ENCODE measurements at regions not wholly inside any gene's neighbourhood (a gene's known extent, or its start where the extent isn't known, plus 50 kb on each side); places are given as distances from the start of the nearest gene placed in this dataset.

DNA sequence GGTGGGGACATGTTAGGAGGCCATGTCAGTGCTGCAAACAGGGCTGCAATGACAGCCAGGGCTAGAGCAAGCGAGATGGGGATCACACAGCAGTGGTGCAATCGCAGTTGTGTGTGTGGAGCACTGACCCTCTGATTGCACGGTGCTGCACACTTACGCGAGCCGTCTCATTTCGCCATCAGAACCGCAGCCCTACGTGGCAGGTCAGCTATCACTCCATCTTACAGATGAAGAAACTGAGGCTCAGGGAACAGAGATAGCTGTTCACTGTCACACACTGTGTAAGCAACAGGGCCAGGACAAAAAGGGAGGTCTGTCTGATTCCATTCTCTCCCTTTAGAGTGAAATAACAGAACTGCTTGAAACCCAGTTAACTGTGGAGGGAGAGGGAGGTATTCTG lies 104.8 kb upstream of the SLC45A1 start:
- no peak overlapping the region for H3K4me3 ChIP-seq (ENCODE audit: control insufficient read depth in 1 of 7, extremely low read depth in 1 of 7, insufficient read depth in 4 of 7, low read depth in 2 of 7, low read length in 6 of 7)
- DNase-seq: no peak
- POLR2A ChIA-PET: no interaction called here
- H3K27me3 ChIP-seq (replicated peaks in 2 of 5; ENCODE audit: control insufficient read depth in 4 of 5, insufficient read depth in 5 of 5, low read length in 4 of 5): peaks cover 2 to 74% (median 34%) of the 10 kb centered on the region in 5 experiments
- H3K9me3 ChIP-seq (ENCODE audit: control extremely low read depth in 1 of 5, control insufficient read depth in 4 of 5, insufficient read depth in 2 of 5, low read depth in 1 of 5, low read length in 4 of 5): no peaks in the 10 kb centered on the region
- H3K27ac ChIP-seq (ENCODE audit: insufficient read depth in 1 of 2, low read depth in 1 of 2, low read length in 2 of 2, poor library complexity in 1 of 2, severe bottlenecking in 2 of 2): no peak overlapping the region
- no peaks in the 10 kb centered on the region for H3K36me3 ChIP-seq (ENCODE audit: control insufficient read depth in 4 of 4, insufficient read depth in 4 of 4, low read length in 3 of 4)
- peaks cover 0 to 31% (median 22%) of the 10 kb centered on the region in 4 experiments for H3K4me1 ChIP-seq (ENCODE audit: control extremely low read depth in 1 of 4, control insufficient read depth in 4 of 4, insufficient read depth in 4 of 4, low read length in 3 of 4)
- CTCF ChIA-PET: no interaction called here
- 96% methylated on average over 9 of the region's 9 CpGs for WGBS (ENCODE audit: insufficient coverage)

GRCh38 chr1:8212580-8213031 lies 105.3 kb upstream of the SLC45A1 start:
- no peak for DNase-seq
- Histone ChIP-seq H3K36me3 (ENCODE audit: control insufficient read depth in 4 of 4, insufficient read depth in 4 of 4, low read length in 3 of 4) (no peaks in the 10 kb centered on the region), H3K27ac (ENCODE audit: insufficient read depth in 1 of 2, low read depth in 1 of 2, low read length in 2 of 2, poor library complexity in 1 of 2, severe bottlenecking in 2 of 2) (no peak overlapping the region), H3K4me1 (ENCODE audit: control extremely low read depth in 1 of 4, control insufficient read depth in 4 of 4, insufficient read depth in 4 of 4, low read length in 3 of 4) (peaks cover 0 to 28% (median 20%) of the 10 kb centered on the region in 4 experiments), H3K9me3 (ENCODE audit: control extremely low read depth in 1 of 5, control insufficient read depth in 4 of 5, insufficient read depth in 2 of 5, low read depth in 1 of 5, low read length in 4 of 5) (no peaks in the 10 kb centered on the region), H3K27me3 (replicated peaks in 2 of 5; ENCODE audit: control insufficient read depth in 4 of 5, insufficient read depth in 5 of 5, low read length in 4 of 5) (peaks cover 2 to 68% (median 31%) of the 10 kb centered on the region in 5 experiments), H3K4me3 (ENCODE audit: control insufficient read depth in 1 of 7, extremely low read depth in 1 of 7, insufficient read depth in 4 of 7, low read depth in 2 of 7, low read length in 6 of 7) (no peak overlapping the region)
- ChIA-PET CTCF (no interaction called here), POLR2A (no interaction called here)
- WGBS (ENCODE audit: insufficient coverage): 87% methylated on average over 5 of the region's 8 CpGs

GRCh38 chr1:8211883-8212579 lies 105.9 kb upstream of the SLC45A1 start:
- CTCF ChIA-PET: interaction anchor here (0.6 kb wide), 1 partner anchor 38 kb away, joined by 3 read pairs; no protein-coding TSS in a partner anchor
- peaks cover 0 to 22% (median 15%) of the 10 kb centered on the region in 4 experiments for H3K4me1 ChIP-seq (ENCODE audit: control extremely low read depth in 1 of 4, control insufficient read depth in 4 of 4, insufficient read depth in 4 of 4, low read length in 3 of 4)
- 22% methylated on average over 27 of the region's 27 CpGs for WGBS (ENCODE audit: insufficient coverage)
- DNase-seq: peak in 2 of 3 donors; percentile 19 to 23
- no peak overlapping the region for H3K27ac ChIP-seq (ENCODE audit: insufficient read depth in 1 of 2, low read depth in 1 of 2, low read length in 2 of 2, poor library complexity in 1 of 2, severe bottlenecking in 2 of 2)
- peak overlapping the region in 3 of 7 experiments; percentile 12 to 39 (median 19) for H3K4me3 ChIP-seq (ENCODE audit: control insufficient read depth in 1 of 7, extremely low read depth in 1 of 7, insufficient read depth in 4 of 7, low read depth in 2 of 7, low read length in 6 of 7)
- peaks cover 2 to 63% (median 27%) of the 10 kb centered on the region in 5 experiments for H3K27me3 ChIP-seq (replicated peaks in 2 of 5; ENCODE audit: control insufficient read depth in 4 of 5, insufficient read depth in 5 of 5, low read length in 4 of 5)
- no peaks in the 10 kb centered on the region for H3K9me3 ChIP-seq (ENCODE audit: control extremely low read depth in 1 of 5, control insufficient read depth in 4 of 5, insufficient read depth in 2 of 5, low read depth in 1 of 5, low read length in 4 of 5)
- H3K36me3 ChIP-seq (ENCODE audit: control insufficient read depth in 4 of 4, insufficient read depth in 4 of 4, low read length in 3 of 4): no peaks in the 10 kb centered on the region
- POLR2A ChIA-PET: no interaction called here

GRCh38 chr1:8211251-8211882 lies 106.5 kb upstream of the SLC45A1 start:
- Histone ChIP-seq H3K36me3 (ENCODE audit: control insufficient read depth in 4 of 4, insufficient read depth in 4 of 4, low read length in 3 of 4) (no peaks in the 10 kb centered on the region), H3K9me3 (ENCODE audit: control extremely low read depth in 1 of 5, control insufficient read depth in 4 of 5, insufficient read depth in 2 of 5, low read depth in 1 of 5, low read length in 4 of 5) (no peaks in the 10 kb centered on the region), H3K27ac (ENCODE audit: insufficient read depth in 1 of 2, low read depth in 1 of 2, low read length in 2 of 2, poor library complexity in 1 of 2, severe bottlenecking in 2 of 2) (no peak overlapping the region), H3K27me3 (replicated peaks in 2 of 5; ENCODE audit: control insufficient read depth in 4 of 5, insufficient read depth in 5 of 5, low read length in 4 of 5) (peaks cover 2 to 56% (median 27%) of the 10 kb centered on the region in 5 experiments), H3K4me3 (ENCODE audit: control insufficient read depth in 1 of 7, extremely low read depth in 1 of 7, insufficient read depth in 4 of 7, low read depth in 2 of 7, low read length in 6 of 7) (peak overlapping the region in 3 of 7 experiments; percentile 12 to 39 (median 19)), H3K4me1 (ENCODE audit: control extremely low read depth in 1 of 4, control insufficient read depth in 4 of 4, insufficient read depth in 4 of 4, low read length in 3 of 4) (peaks cover 0 to 20% (median 12%) of the 10 kb centered on the region in 4 experiments)
- 87% methylated on average over 12 of the region's 17 CpGs for WGBS (ENCODE audit: insufficient coverage)
- ChIA-PET CTCF (interaction anchor here (0.6 kb wide), 1 partner anchor 39 kb away, joined by 3 read pairs; no protein-coding TSS in a partner anchor), POLR2A (no interaction called here)
- peak in 1 of 3 donors; percentile 21 for DNase-seq

DNA sequence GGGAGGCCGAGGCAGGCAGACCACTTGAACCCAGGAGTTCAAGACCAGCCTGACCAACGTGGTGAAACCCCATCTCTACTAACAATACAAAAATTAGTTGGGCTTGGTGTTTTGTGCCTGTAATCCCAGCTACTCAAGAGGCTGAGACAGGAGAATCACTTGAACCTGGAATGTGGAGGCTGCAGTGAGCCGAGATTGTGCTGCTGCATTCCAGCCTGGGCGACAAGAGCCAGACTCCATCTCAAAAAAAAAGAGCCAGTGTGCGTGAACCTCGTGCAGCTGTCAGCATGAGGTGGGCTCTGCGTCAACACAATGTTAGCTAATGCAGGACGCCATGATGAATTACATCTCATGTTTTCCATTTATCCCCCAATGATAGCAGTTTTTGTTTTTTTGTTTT lies 110.7 kb upstream of the SLC45A1 start:
- Histone ChIP-seq H3K9me3 (ENCODE audit: control extremely low read depth in 1 of 5, control insufficient read depth in 4 of 5, insufficient read depth in 2 of 5, low read depth in 1 of 5, low read length in 4 of 5) (no peaks in the 10 kb centered on the region), H3K27ac (ENCODE audit: insufficient read depth in 1 of 2, low read depth in 1 of 2, low read length in 2 of 2, poor library complexity in 1 of 2, severe bottlenecking in 2 of 2) (no peak overlapping the region), H3K4me1 (ENCODE audit: control extremely low read depth in 1 of 4, control insufficient read depth in 4 of 4, insufficient read depth in 4 of 4, low read length in 3 of 4) (peaks cover 0 to 12% (median 8%) of the 10 kb centered on the region in 4 experiments), H3K36me3 (ENCODE audit: control insufficient read depth in 4 of 4, insufficient read depth in 4 of 4, low read length in 3 of 4) (no peaks in the 10 kb centered on the region), H3K4me3 (ENCODE audit: control insufficient read depth in 1 of 7, extremely low read depth in 1 of 7, insufficient read depth in 4 of 7, low read depth in 2 of 7, low read length in 6 of 7) (no peak overlapping the region), H3K27me3 (replicated peaks in 2 of 5; ENCODE audit: control insufficient read depth in 4 of 5, insufficient read depth in 5 of 5, low read length in 4 of 5) (peaks cover 0 to 28% (median 15%) of the 10 kb centered on the region in 5 experiments)
- CTCF ChIA-PET: no interaction called here
- DNase-seq: no peak
- POLR2A ChIA-PET: no interaction called here
- 92% methylated on average over 5 of the region's 8 CpGs for WGBS (ENCODE audit: insufficient coverage)

DNA sequence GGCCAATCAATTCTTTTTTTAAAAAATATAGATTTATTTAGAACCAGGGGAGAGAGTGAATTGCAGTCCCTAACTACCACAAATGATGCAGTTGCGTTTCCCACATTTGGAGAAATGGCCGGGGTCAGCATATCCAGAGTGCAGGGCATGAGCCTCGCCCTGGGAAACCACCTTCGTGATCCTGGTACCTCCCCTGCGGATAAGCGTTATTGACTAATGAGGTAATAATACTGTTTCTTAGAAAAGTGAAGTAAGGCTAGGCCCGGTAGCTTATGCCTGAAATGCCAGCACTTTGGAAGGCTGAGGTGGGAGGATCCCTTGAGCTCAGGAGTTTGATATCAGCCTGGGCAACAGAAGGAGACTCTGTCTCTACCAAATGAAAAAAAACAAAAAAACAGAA lies 111.5 kb upstream of the SLC45A1 start:
- POLR2A ChIA-PET: no interaction called here
- H3K4me1 ChIP-seq (ENCODE audit: control extremely low read depth in 1 of 4, control insufficient read depth in 4 of 4, insufficient read depth in 4 of 4, low read length in 3 of 4): peaks cover 0 to 5% (median 2%) of the 10 kb centered on the region in 4 experiments

GRCh38 chr1:8205771-8206170 lies 112.1 kb upstream of the SLC45A1 start:
- peaks cover 0 to 14% (median 8%) of the 10 kb centered on the region in 5 experiments for H3K27me3 ChIP-seq (replicated peaks in 2 of 5; ENCODE audit: control insufficient read depth in 4 of 5, insufficient read depth in 5 of 5, low read length in 4 of 5)
- no peaks in the 10 kb centered on the region for H3K4me1 ChIP-seq (ENCODE audit: control extremely low read depth in 1 of 4, control insufficient read depth in 4 of 4, insufficient read depth in 4 of 4, low read length in 3 of 4)
- ChIA-PET CTCF (no interaction called here), POLR2A (no interaction called here)
- H3K36me3 ChIP-seq (ENCODE audit: control insufficient read depth in 4 of 4, insufficient read depth in 4 of 4, low read length in 3 of 4): no peaks in the 10 kb centered on the region
- DNase-seq: no peak
- H3K9me3 ChIP-seq (ENCODE audit: control extremely low read depth in 1 of 5, control insufficient read depth in 4 of 5, insufficient read depth in 2 of 5, low read depth in 1 of 5, low read length in 4 of 5): no peaks in the 10 kb centered on the region
- 100% methylated on average over 4 of the region's 10 CpGs for WGBS (ENCODE audit: insufficient coverage)
- H3K4me3 ChIP-seq (ENCODE audit: control insufficient read depth in 1 of 7, extremely low read depth in 1 of 7, insufficient read depth in 4 of 7, low read depth in 2 of 7, low read length in 6 of 7): no peak overlapping the region
- no peak overlapping the region for H3K27ac ChIP-seq (ENCODE audit: insufficient read depth in 1 of 2, low read depth in 1 of 2, low read length in 2 of 2, poor library complexity in 1 of 2, severe bottlenecking in 2 of 2)

More for the DNA sequence above, 111.5 kb upstream of the SLC45A1 start:
- CTCF ChIA-PET: no interaction called here
- 99% methylated on average over 5 of the region's 7 CpGs for WGBS (ENCODE audit: insufficient coverage)
- no peaks in the 10 kb centered on the region for H3K36me3 ChIP-seq (ENCODE audit: control insufficient read depth in 4 of 4, insufficient read depth in 4 of 4, low read length in 3 of 4)
- no peaks in the 10 kb centered on the region for H3K9me3 ChIP-seq (ENCODE audit: control extremely low read depth in 1 of 5, control insufficient read depth in 4 of 5, insufficient read depth in 2 of 5, low read depth in 1 of 5, low read length in 4 of 5)
- no peak overlapping the region for H3K27ac ChIP-seq (ENCODE audit: insufficient read depth in 1 of 2, low read depth in 1 of 2, low read length in 2 of 2, poor library complexity in 1 of 2, severe bottlenecking in 2 of 2)
- no peak overlapping the region for H3K4me3 ChIP-seq (ENCODE audit: control insufficient read depth in 1 of 7, extremely low read depth in 1 of 7, insufficient read depth in 4 of 7, low read depth in 2 of 7, low read length in 6 of 7)
- DNase-seq: no peak
- peaks cover 0 to 20% (median 14%) of the 10 kb centered on the region in 5 experiments for H3K27me3 ChIP-seq (replicated peaks in 2 of 5; ENCODE audit: control insufficient read depth in 4 of 5, insufficient read depth in 5 of 5, low read length in 4 of 5)

All from common myeloid progenitor, CD34-positive (primary cell).